Fibroblast of upper back skin (primary cell): ENCODE measurements at regions not wholly inside any gene's neighbourhood (a gene's known extent, or its start where the extent isn't known, plus 50 kb on each side); places are given as distances from the start of the nearest gene placed in this dataset.

Source experiments
- DNase-seq: peaks from one replicate; pipeline ENCODE4 v3.0.0-alpha.2; 2013

DNA sequence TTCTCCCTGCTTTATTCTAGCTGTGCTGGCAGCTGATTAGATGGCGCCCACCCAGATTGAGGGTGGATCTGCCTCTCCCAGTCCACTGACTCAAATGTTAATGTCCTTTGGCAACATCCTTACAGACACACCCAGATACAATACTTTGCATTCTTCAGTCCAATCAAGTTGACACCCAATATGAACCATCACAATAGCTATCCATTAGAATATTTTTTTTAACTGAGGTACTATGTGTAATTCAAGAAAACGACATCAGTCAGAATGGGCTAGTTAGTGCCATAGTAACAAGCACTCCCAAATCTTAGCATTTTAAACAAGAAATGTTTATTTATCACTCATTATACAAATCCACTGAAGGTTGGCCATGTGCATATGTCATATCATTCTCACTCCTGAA lies 723.1 kb downstream of the NR2F2 start:
- no peak for DNase-seq

DNA sequence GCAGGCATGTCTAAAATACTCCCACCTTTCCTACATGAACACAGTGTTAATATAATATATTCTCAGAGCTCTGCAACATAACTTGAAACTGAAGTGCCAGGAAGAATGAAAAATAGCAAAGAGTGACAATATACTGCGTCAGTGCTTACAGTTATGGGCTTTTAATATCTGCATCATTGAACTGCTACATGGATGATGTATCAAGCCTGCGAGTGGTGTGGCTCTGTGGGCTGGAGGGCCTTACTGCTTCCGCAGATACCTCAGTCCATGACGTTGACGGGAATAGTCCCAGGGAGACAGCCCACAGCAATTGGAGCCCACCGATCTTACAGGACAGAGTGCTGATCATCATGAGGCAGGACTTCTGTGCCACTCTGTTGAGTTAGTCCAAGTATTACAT lies 727.0 kb downstream of the NR2F2 start:
- DNase-seq, result no peak

DNA sequence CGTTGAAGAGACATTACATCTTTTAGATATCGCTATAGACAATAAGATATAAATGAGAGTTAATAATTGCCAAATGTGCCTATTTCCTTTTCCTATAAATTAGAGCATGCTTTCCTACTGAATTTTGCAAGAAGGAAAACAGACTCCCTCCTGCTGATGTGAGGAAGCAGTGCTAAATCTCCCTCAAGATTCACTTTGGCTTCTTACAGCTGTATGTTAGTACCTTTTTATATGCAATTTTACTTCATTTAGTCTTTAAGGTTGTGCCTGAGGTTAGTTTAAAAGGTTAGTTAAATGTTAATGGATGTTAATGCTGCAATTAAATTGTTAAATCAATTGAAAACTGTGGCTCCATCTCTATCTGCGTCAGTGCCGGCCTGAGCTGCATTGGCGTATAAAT lies 728.8 kb downstream of the NR2F2 start:
- DNase-seq, result no peak

DNA sequence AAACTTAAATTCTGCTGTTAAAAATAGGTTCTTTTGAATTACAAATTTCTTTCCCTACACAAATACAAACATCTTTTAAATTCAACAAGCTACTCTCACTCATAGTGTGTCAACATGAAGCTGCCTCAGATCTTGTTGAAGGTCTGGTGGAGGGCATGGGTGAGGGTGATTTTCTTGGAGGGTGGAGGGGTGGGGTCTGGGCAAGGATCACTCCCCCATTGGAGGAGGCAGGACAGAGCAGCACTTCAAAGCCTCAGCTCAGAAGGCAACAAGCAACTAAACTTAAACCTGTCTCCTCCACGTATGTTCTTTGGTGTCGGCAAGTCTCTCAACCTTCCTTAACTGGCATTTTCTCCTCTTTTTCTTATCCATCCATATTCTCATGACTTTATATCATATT lies 730.9 kb downstream of the NR2F2 start:
- DNase-seq, result no peak

DNA sequence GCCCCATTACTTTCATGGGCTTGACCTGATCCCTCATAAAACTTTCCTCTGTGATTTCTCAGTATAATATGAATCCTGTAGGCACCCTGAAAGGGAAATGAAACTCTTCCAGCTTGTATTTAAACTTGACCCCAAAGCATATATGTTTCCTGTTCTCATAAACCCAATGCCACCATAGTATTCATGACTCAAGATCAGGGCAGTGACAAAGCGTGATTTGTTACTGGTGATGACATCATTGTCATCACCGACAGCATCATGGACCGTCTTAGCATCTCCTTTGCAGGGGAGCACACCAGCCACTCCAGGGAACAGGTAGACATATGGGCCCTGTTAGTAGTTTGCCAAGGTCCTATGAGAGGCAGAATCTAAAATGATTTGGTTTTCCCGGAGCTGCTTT lies 741.2 kb downstream of the NR2F2 start:
- DNase-seq, result no peak

DNA sequence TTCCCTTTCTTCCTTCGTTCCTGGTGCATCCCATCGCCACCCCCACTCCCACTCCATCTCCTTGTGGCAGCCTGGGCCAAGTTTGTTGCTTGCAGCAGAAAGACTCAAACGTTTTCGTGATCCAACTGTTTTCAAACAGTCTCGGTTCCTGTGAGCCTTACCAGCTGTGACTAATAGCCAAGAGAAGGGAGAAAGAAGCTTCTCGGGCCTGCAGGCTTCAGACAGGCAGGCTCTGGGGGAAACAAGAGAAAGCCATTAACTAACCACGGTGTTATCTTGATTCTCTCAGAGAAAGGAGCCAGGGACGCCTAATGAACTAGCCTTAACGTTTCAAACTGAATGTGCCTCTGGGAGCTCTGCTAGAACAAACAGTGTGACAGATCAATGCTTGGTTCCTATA lies 742.0 kb downstream of the NR2F2 start:
- DNase-seq, result no peak

DNA sequence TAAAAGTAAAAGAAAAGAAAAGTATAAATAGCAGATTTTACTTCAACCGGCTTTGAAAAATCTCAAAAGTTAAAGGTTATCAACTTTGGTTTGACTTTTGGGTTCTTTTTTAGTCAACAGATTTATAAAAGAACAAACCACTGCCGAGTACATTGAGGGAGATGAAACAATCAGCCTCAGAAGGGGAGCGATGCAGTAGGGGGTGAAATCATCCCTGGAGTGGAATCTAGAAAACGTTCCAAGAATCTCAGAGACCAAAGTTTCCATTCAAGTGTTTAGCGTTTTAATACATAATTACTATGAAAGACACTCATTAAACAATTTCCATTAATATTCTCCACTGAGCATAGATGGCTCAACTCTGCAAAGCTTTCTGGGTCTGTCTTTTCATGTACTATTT lies 745.5 kb downstream of the NR2F2 start:
- DNase-seq, result no peak

DNA sequence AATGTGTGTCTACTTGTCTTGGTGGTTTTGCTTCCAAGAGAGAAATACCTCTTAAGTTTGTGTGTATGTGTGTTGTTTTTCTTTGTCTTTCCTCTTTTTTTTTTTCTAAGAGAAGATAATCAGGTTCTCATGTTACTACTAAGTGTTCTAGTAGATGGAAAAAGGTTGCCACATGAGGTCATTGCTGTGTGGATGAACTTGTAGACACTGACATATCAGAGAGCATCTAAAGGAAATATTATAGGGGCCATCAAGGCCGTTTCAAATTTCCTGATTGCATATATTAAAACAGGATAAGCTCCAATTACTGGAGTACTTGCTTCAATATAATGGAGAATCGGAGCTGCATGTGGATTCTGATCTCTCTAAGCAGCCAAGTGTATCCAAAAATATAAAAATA lies 747.5 kb downstream of the NR2F2 start:
- DNase-seq, result no peak

DNA sequence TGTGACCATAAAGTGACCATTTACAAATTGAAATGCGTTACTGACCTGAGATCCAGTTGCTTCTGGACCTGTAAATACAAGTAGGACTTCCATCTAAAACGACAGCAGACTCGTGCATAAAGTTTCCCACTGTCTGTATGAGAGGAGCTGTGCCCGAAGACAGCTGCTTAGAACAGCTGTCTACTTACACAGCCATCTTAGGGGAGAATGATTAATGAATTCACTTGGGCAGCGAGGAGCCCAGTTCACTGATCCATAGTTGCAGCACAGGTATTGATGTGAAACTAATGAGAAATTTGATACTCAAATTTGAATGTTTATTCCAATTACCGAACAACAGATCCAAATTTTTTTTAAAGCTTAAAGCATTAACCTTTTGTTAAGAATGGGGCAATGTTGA lies 748.1 kb downstream of the NR2F2 start:
- DNase-seq, result no peak

DNA sequence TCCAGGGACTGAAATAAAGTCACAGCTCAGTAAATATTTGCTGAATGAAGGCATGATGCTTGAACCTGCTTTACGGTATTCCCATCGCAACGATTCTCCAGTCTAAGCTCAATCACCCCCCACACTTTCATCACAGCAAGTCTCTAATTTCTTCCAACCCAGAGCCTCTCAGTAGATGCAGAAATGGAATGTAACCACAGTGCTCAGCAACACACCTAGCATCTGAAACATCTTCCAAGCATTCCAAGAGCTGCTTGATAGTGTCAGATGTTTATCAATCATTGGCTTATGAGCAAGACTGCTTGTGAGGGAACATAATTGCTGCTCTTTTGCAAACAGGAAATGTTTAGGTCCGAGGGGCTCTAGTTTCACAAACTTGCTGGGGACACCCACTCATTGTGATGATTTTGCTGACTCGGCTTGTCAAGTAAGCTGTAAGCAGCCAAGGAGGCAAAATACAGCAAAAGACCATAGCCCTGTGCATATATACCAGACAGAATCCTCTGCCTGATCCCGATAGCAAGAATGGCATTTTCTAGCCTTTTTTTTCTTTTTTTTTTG lies 751.2 kb downstream of the NR2F2 start:
- DNase-seq, result no peak

DNA sequence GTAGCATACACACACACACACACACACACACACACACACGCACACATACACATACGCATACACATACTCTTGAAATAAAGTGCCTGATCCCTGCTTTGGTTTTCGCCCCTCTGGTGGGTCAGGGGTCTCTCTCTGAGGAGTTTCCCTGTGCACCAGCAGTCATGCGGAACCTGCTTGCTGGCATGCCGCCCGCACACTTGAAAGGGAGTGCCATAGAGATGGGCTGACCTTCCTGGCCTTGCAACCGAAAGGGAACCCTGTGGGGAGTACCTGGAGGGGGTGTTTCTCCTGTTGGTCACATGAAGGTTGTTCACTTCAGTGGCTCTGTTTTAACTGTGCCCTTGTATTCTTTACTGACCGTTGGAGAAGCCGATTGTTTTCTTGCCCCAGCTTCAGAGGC lies 752.3 kb downstream of the NR2F2 start:
- DNase-seq, result no peak

DNA sequence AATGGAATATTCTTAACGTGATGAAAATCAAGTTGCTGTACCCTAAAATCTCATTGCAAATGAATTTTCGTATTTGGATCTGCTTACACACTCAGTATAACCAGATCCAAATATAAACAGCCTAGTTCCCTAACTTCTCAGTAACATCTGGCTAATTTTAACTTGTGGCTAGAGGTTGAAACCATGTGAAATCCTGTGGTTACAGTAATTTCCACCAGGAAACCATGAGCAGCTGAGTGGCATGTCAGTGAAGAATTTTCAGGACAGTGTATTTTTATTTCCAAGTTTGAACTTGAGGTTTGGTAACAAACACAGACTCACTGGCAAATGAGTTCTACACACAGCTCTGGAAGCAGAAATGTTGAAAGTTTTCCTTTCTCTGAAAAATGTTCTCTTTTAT lies 754.1 kb downstream of the NR2F2 start:
- peak; percentile 14 for DNase-seq

DNA sequence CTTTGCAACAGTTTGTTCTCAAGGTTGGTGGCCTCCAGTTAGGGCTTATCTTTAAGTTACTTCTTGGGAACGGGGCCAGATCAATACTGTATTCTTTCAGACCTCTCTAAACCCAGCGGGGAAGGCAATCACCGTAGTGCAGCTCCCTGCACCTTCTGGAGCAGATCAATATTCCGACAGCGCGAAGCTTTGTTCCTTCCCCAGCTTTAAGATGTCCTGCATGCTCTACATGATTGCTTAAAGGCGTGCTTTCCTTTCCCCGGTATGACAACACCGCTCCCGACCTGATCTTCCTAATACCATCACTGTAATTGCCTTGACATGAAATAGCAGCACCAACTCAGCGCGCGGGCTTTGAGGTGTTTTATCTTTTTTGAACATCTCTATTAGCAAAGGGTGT lies 755.2 kb downstream of the NR2F2 start:
- no peak for DNase-seq

DNA sequence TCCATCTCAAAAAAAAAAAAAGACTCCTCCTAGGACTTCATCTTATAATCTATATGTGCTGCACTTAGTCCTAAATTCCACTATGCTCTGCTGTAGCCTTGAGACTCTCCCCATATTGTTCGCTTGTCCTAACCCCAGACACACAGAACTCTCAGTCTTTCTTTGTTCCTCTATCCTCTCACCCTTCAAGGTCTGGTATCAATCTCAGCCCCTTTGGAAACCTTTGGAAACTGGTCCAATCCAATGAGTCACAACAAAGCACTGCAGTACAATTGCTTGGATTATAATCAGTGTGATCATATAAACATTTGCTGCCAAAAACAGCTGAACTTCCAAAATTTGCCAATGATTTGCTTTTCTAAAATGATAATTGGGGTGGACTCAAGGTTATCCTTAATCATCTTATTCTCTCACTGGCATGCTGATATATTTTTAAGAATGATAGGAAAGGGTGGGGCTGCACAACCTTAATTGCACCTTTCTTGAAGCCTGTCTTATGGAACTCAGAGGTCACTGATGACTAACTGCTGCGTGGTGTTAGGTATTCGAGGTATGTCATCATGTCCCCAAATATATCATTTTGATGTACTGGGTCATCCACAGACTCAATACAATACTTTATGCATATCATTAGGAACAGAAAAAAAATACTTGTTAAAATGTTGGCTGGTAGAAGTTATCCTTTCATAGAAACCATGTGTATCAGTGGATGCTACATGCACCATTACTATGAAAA lies 756.7 kb downstream of the NR2F2 start:
- DNase-seq, result no peak

DNA sequence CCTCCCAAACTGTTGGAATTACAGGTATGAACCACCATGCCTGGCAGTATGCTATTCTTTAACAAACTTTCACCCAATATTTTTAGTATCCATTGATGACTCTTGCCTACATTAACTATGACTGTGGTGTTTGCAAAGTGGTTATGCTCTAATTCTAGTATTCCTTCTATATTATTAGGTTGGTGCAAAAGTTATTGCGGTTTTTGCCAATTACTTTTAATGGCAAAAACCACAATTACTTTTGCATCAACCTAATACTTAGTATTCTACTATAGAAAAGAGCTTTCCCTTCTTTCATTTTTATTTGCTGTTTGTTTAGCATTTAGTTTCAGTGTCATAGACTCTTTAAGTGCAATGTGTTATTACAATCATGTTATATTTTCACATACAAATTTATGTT lies 760.6 kb downstream of the NR2F2 start:
- DNase-seq, result no peak

DNA sequence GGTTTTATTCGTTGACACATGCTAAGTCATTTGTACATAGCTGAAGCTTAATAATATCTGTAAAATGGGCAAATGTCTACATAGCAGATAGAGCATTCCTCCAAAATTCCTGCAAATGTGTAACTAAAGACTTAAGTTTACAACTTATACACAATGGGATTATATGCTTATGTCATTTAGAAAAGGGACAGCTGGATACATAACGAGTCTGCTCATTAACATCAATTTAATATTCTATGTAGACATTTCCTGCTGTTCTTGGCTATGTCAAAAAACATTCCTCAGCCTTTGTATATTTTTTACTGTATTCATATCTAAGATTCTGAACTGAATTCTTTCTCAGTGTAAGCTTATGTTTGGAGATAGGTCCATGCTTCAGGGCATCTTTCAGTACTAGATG lies 762.2 kb downstream of the NR2F2 start:
- no peak for DNase-seq

DNA sequence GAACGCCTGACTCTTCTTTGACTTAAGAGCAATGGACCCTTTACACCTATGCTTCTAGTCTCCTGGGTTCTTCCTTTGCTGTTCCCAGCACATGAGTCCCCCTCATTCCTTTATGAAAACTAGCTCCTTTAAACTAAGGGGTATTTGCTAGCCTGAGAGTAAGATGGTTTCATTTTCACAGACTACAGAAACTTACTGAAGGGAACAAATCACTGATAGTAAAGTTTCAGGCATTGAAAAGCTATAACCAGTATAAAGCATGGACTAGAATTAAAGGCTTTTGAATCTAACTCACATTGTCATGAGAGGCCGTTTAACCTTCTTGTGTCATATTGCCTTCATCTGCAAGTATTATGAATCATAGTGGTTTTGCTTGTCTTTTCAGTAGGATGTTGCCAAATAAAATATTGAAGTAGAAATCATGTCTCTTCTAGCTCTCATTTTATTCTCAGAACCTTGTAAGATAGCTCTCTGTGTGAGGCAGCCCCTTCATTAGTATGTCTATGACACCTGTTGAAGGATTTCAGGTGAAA lies 765.9 kb downstream of the NR2F2 start:
- DNase-seq, result no peak

DNA sequence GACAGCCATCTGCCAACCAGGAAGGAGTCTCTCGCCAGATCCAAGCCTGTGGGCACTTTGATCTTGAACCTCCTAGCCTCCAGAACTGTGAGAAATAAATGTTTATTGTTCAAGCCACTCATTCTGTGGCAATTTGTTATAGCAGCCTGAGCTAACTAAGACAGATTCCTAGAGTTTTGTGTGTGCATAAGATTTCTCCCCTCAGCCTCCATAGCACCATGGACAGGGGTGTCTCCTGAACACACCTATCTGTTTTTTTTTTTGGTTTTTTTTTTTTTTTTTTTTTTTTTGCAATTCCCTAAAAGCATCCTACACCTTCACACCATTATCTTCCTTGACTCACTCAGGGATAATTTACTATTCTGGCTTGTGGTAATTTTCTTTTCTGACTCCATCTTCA lies 768.5 kb downstream of the NR2F2 start:
- no peak for DNase-seq

DNA sequence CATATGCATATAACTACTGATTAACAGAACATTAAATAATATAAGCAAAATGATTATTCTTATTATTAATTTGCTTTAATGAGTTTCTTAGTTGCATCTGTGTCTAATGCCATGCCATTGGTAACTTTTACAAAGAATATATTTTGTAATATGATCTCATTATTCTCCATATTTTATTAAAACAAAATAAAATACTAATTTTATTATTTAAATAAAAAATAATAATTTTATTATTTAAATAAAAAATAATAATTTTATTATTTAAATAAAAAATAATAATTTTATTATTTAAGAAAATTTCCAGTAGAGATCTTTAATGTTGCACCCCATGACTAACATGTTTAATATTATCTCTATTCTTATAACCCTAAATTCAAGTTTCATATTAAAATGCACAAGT lies 771.1 kb downstream of the NR2F2 start:
- DNase-seq, result no peak

DNA sequence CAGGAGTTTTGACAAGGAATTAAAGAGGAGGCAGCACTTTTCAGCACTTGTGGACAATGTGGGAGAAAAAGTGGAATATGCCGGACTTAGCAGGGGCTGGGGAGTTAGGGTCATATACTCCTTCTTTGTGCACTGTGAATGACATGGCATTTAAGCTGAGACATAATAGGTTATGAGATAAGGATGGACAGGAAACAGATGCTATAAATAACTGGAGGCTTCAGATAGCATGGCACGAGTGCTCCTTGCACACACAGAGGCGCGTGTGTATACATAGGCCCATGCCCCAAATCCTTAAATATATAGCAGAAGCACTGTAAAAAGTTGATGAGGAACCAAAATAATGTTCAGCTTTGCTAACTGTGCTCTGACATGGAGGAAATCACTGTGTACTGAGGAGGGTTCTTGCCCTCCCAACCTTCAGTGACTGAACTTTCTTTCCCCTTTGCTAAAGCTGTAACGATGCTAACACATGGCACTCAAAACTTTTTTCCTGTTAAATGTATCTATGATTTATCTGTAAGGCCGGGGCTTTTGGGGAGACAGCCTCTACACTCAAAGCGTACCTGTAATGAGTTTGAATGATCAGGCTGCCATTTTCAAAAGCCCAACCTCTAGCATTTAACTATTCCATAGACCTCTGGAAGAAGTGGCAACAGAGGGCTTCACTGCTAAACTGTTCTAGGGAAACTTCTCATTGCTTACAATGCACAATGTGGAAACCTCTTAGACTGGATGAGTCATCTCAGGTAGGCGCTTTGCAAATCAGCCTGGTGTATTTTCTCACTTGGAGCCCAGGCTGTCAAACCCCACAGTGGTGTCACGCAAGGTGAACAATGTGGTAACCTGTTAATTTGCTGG lies 784.6 kb downstream of the NR2F2 start:
- DNase-seq, result no peak

DNA sequence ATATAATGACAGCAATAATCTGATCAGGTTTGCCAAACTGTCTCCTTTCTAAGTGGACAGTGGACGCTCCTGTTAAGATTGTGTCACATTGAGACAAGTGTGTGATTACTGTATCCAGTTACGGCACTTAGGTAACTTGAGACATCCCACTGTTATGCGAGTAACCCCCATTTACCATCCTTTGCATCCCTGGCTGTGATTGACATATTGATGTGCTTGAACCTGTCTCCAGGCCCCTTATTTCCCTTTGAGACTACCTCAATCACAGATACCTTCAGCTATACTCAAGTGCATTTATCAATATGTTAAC lies 785.2 kb downstream of the NR2F2 start:
- no peak for DNase-seq

DNA sequence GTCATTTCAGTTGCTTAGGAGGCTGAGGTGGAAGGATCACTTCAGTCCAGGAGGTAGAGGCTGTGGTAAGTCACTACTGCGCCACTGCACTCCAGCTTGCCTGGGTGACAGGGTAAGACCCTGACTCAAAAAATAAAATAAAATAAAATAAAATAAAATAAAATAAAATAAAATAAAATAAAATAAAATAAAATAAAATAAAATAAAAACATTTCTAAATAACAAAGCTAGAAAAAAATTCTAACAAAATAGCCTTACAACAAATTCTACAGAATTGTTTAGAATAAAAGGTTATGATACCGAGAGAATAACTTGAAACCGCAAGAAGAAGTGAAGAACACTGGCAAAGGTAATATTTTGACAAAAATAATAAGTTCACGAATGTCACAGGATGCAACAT lies 794.3 kb downstream of the NR2F2 start:
- DNase-seq, result no peak

DNA sequence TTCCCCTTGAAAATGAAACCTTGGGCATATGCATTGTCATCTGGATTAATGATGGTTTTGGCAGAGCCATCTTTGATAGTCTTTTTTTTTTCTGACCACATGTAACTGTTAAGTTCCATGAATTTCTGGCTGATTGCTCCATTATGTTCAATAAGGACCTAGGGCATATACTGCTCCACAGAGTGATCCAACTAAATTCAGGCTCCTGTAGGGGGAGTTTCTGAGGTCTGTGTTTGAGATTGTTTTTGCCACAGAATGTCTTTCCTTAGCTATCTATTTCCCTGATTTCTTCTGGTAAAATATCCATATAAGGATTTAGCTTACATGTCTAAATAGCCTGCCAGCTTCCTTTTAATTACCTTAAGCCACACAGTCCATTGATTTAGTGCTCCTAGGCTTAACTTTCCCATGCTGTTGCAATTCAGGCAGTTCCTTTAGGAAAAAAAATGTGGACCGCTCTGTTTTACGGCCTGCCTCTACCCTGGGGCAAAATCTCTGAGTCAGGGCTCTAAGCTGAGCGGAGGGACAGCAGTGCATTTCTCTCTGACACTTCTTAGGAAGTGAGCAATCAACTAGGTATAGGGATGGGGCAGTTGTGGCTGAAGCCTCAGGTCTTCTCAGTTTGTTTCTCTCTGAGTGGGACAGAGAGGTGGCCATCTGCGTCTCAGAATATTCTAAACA lies 796.2 kb downstream of the NR2F2 start:
- no peak for DNase-seq

DNA sequence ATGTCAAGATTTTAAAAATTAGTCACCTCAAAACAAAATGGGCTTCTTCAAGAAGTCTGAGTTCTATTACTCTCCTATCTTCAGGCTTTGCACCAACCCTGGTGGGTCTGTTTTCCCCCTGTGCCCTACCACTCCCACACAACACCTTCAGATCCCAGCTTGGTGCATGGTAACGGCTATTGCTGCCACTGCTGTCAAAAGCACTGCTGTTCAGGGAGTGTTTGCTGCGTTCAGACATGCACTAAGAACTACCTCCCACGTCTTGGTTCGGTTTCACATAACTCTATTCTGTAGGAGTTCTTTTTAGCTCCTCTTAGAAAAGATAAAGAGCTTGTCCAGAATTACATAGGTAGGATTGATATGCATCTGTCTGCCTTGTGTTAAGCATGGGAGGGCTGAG lies 799.2 kb downstream of the NR2F2 start:
- DNase-seq, result no peak
